IgD-negative memory B cell (primary cell): ENCODE measurements at regions not wholly inside any gene's neighbourhood (a gene's known extent, or its start where the extent isn't known, plus 50 kb on each side); places are given as distances from the start of the nearest gene placed in this dataset.

ENCODE experiments used
- H3K27ac Mint-ChIP-seq, 3 donors: one replicate each; pipeline ENCODE4 v1.8.0; 2020 to 2022; ENCODE audit warnings: mild to moderate bottlenecking in 3 of 3, mixed read lengths in 3 of 3, moderate library complexity in 1 of 3
- H3K27me3 Mint-ChIP-seq: one replicate; pipeline ENCODE4 v1.8.0; 2021; ENCODE audit warnings: mixed read lengths
- H3K36me3 Mint-ChIP-seq: one replicate; pipeline ENCODE4 v1.8.0; 2020; ENCODE audit warnings: mild to moderate bottlenecking, mixed read lengths
- H3K4me1 Mint-ChIP-seq, 3 donors: one replicate each; pipeline ENCODE4 v1.8.0; 2020 to 2022; ENCODE audit warnings: mixed read lengths in 3 of 3, mild to moderate bottlenecking in 1 of 3
- H3K4me3 Mint-ChIP-seq, 4 donors: one replicate each; pipeline ENCODE4 v1.8.0; 2020 to 2022; ENCODE audit warnings: mild to moderate bottlenecking in 4 of 4, mixed read lengths in 4 of 4, moderate library complexity in 3 of 4
- H3K9me3 Mint-ChIP-seq, 3 donors: one replicate each; pipeline ENCODE4 v1.8.0; 2020 to 2021; ENCODE audit warnings: mixed read lengths in 3 of 3, mild to moderate bottlenecking in 1 of 3

DNA sequence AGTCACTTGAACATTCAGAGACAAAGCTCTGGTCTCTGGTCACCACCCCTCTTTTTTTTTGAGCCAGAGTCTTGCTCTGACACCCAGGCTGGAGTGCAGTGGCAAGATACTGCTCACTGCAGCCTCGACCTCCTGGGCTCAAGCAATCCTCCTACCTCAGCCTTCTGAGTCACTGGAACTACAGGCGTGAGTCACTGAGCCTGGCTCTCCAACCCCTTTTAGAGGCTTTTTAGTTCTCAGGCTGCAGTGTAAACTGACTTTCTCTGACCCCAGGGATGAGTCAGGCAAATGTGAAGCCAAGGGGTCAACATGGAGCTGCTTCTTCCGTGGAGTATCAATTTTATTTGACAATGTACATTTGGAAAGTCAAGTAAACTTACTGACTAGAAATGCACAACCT, 229.2 kb downstream of the PTTG2 start:
- Mint-ChIP-seq H3K27me3 (peaks cover 11% of the 10 kb centered on the region), H3K9me3 (no peaks in the 10 kb centered on the region), H3K27ac (no peak overlapping the region), H3K36me3 (no peaks in the 10 kb centered on the region), H3K4me1 (peaks cover 0 to 3% (median 0%) of the 10 kb centered on the region in 3 donors), H3K4me3 (no peak overlapping the region)

DNA sequence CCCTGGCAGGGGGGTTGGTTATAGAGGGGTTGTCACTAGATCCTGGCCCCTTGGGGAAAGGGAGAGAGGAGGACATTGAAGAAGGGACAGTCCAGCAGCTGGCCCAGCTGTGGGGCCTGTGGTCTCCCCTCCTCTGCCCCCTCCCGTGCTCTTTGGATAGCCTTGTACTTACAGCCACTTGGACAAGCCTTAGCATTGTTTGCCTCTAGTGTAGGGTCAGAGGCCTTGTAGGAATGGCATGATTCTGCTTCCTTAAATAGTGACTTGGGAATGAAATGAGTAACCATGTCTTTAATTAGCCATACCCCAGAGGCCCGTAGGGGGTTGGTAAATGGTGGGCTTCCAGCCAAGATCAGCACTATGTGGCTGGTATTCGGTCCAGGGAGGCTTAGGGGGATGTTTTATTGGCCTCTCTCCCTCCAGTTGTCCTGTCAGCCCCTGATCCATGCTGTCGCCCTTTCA, 230.6 kb downstream of the PTTG2 start:
- H3K27ac Mint-ChIP-seq = no peak overlapping the region
- H3K4me3 Mint-ChIP-seq = no peak overlapping the region
- H3K9me3 Mint-ChIP-seq = peaks cover 0 to 5% (median 0%) of the 10 kb centered on the region in 3 donors
- H3K4me1 Mint-ChIP-seq = peaks cover 0 to 3% (median 0%) of the 10 kb centered on the region in 3 donors
- H3K36me3 Mint-ChIP-seq = no peaks in the 10 kb centered on the region
- H3K27me3 Mint-ChIP-seq = peaks cover 12% of the 10 kb centered on the region

DNA sequence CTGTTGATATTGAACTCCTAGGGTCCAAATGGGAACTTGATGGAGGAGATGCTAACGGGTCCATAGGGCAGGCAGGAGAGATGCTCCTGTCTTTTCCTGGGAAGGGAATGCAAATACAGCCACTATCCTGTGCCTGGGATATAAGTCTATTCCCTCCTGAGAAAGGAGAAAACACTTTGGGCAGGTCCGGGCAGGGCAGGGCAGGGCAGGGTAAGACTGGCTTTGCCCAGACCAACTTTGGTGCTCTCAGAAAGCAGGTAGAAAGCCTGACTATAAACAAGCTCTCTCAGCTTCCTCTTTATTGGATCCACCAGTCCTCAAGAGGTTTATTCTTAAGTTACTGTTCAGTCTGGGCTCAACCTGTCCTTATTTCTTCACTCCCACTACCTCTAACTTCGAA, 232.3 kb downstream of the PTTG2 start:
- no peaks in the 10 kb centered on the region for H3K36me3 Mint-ChIP-seq
- H3K4me3 Mint-ChIP-seq = no peak overlapping the region
- peaks cover 0 to 3% (median 0%) of the 10 kb centered on the region in 3 donors for H3K4me1 Mint-ChIP-seq
- peaks cover 14% of the 10 kb centered on the region for H3K27me3 Mint-ChIP-seq
- H3K27ac Mint-ChIP-seq = no peak overlapping the region
- peaks cover 0 to 5% (median 2%) of the 10 kb centered on the region in 3 donors for H3K9me3 Mint-ChIP-seq

DNA sequence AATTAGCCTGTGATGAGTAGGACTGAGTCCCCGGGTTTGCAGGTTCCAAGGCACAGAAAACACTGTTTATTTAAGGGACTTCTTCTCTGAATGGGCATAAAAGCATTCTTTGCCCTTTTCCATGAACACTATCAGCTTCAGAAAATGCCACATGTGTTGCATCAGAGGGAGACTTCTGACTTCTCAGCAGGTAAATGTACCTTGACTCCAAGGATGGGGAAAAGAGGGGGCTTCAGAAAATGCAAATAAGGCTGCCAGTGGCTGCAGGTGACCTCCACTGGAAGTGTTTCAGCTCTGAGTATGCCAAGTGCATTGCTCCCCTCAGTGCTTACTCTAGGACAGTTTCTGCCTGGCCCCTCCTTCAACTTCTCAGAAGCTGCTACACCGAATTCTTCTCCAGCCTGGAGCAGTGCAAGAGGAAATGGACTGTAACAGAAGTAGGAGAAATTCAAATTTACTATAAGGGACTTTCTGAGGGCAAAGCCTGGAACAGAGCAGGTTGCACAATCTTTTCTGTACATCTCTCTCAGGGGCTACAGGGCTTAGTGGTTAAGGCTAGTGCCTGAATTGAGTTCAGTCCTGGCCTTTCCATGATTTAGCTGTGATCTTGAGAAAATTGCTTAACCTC, 233.2 kb downstream of the PTTG2 start:
- peaks cover 16% of the 10 kb centered on the region for H3K27me3 Mint-ChIP-seq
- H3K4me1 Mint-ChIP-seq = peaks cover 0 to 3% (median 0%) of the 10 kb centered on the region in 3 donors
- H3K9me3 Mint-ChIP-seq = peaks cover 0 to 5% (median 2%) of the 10 kb centered on the region in 3 donors
- H3K36me3 Mint-ChIP-seq = no peaks in the 10 kb centered on the region
- H3K4me3 Mint-ChIP-seq = no peak overlapping the region
- H3K27ac Mint-ChIP-seq = no peak overlapping the region

DNA sequence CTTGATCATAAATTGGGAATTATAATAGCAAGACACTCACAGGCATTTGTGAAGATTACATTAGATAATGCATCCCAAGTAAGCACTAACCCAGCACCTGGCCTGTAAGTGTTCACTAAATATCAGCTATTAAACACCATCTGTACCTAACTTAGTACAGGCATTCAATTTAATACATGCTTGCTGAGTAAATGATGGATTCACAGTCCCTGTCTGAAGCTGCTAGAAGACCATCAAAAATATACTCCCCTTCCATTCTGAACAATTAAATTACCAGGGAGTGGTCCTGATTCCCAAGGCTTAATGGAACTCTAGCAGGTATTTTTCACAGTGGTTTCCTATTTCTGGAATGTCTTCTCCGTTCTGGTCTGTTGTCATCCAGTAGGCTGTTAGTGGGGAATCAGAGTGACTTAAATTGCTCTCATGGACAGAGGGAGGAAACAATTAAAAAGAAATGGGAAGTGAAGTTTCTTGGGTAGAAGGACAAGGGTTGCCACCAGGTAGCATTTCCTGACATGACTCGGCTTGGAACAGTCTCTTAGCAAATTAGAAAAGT, 233.9 kb downstream of the PTTG2 start:
- Mint-ChIP-seq H3K4me3 (no peak overlapping the region), H3K4me1 (peaks cover 0 to 3% (median 0%) of the 10 kb centered on the region in 3 donors), H3K27ac (no peak overlapping the region), H3K27me3 (peaks cover 16% of the 10 kb centered on the region), H3K9me3 (peaks cover 0 to 5% (median 2%) of the 10 kb centered on the region in 3 donors), H3K36me3 (no peaks in the 10 kb centered on the region)

DNA sequence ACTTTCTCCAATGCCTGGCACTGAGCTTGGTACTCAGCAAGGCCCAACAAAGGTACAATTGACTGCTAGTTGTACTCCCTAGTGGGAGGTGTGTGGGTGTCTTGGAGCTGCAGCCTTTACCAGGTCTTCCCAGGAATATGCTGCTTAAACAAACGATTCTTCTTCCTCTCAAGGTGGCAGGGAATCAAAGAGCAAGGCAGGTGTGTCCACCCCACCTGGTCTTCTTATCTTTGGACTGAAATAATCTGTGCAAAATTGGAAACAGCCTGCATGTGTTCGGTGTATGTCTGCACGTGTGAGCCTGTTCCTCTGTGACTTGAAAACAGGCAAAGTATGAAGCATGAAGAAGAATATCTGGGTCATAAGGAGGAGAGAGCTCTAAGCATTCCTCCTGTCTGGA, 235.3 kb downstream of the PTTG2 start:
- Mint-ChIP-seq H3K36me3 (no peaks in the 10 kb centered on the region), H3K4me3 (no peak overlapping the region), H3K27me3 (peaks cover 16% of the 10 kb centered on the region), H3K4me1 (peaks cover 0 to 3% (median 0%) of the 10 kb centered on the region in 3 donors), H3K9me3 (peaks cover 0 to 5% (median 2%) of the 10 kb centered on the region in 3 donors), H3K27ac (no peak overlapping the region)

DNA sequence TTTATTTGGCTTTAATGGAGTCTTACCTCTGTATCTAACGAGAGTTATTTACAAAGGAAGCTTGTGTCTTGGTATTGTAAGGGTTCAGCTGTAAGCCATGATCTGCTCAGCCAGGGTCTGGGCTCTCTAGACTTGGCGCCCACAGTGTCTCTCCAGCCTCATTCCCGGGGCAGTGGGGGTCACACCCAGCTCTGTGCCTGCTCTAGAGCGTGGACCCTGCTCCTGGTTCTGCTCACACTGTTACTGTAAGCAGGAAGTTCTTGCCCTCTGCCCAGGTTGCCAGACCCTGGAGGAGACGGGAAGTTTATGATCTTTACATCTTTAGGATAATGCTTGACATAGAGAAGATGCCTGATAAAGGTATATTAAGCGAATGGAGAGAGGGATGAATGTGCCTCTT, 235.7 kb downstream of the PTTG2 start:
- H3K27ac Mint-ChIP-seq = no peak overlapping the region
- H3K36me3 Mint-ChIP-seq = no peaks in the 10 kb centered on the region
- peaks cover 0 to 3% (median 0%) of the 10 kb centered on the region in 3 donors for H3K4me1 Mint-ChIP-seq
- H3K4me3 Mint-ChIP-seq = no peak overlapping the region
- H3K9me3 Mint-ChIP-seq = peaks cover 0 to 5% (median 2%) of the 10 kb centered on the region in 3 donors
- peaks cover 16% of the 10 kb centered on the region for H3K27me3 Mint-ChIP-seq

DNA sequence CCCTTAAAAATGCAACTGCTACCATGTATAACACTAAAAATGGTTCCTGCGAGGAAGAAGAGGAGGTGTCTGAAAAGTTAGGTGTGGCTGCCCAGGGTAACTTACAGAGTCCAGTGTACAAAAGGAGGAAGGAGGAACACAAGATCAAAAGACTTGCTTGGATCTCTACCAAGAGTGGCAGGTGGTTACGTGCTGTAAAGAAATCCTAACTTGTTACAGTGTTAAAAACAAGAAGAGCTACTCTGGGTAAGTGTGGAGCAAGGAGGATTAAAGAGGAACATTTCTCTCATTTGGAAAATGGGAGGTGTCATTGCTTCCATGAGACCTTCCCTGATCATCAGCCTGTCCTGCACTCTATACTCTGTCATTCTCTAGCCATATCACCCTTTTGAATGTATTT, 242.0 kb downstream of the PTTG2 start:
- no peak overlapping the region for H3K27ac Mint-ChIP-seq
- peaks cover 4% of the 10 kb centered on the region for H3K36me3 Mint-ChIP-seq
- H3K27me3 Mint-ChIP-seq = peaks cover 2% of the 10 kb centered on the region
- H3K9me3 Mint-ChIP-seq = peaks cover 0 to 3% (median 1%) of the 10 kb centered on the region in 3 donors
- H3K4me1 Mint-ChIP-seq = no peaks in the 10 kb centered on the region
- H3K4me3 Mint-ChIP-seq = no peak overlapping the region

DNA sequence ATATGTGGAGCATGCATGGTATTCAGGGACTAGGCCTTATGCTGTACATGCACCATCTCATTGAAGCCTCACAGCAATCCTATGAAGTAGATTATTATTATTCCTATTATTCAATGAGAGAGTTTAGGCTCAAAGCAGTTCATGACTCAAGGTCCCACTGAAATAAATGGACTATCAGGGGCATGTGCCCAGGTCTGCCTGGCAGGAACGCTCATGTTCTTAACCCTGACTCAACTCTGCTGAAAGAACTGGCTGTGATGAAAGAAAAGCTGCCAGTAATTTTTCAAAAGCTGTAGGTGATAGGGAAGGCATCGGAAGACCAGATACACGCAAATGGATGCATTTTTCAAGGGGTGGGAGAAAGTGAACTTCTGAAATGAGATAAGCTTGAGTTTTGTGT, 243.4 kb downstream of the PTTG2 start:
- peak overlapping the region in 1 of 3 donors; percentile 25 for H3K27ac Mint-ChIP-seq
- H3K9me3 Mint-ChIP-seq = peaks cover 0 to 7% (median 1%) of the 10 kb centered on the region in 3 donors

DNA sequence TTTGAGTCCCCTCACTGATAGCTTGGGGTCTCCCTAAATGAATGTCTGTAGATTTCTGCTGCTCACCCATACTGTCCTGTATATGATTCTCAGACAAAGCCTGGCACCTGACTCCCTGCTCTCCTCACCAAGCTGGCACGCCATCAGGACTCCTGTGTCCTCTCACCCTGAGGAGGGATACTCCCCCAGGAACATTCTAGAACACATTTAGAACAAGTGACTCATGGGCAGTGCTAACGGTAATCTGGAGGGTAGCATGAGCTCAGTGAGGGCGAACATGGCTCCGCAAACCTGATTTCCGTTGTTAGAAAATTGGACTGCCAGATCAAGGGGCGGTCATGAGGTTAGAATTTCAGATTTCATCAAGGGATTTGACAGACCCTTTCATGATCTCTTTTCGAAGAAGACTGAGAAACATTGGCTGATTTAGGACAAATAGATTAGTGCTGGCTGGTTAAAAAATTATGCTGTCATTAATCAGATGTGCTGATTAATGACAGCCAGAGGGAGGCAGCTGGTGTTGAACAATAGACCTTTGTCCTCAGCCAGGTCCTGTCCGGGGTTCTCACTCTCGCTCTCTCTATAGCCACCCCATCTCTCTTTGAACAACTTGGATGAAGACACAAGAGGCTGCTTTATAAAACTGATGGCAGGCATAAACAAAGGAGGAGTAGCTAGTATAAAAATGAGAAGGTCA, 244.3 kb downstream of the PTTG2 start:
- Mint-ChIP-seq H3K4me3 (no peak overlapping the region), H3K4me1 (no peaks in the 10 kb centered on the region), H3K27me3 (no peaks in the 10 kb centered on the region), H3K27ac (no peak overlapping the region), H3K36me3 (peaks cover 4% of the 10 kb centered on the region), H3K9me3 (peaks cover 0 to 7% (median 1%) of the 10 kb centered on the region in 3 donors)

More for the DNA sequence above, 243.4 kb downstream of the PTTG2 start:
- Mint-ChIP-seq H3K4me3 (no peak overlapping the region), H3K4me1 (no peaks in the 10 kb centered on the region), H3K27me3 (no peaks in the 10 kb centered on the region), H3K36me3 (peaks cover 4% of the 10 kb centered on the region)

DNA sequence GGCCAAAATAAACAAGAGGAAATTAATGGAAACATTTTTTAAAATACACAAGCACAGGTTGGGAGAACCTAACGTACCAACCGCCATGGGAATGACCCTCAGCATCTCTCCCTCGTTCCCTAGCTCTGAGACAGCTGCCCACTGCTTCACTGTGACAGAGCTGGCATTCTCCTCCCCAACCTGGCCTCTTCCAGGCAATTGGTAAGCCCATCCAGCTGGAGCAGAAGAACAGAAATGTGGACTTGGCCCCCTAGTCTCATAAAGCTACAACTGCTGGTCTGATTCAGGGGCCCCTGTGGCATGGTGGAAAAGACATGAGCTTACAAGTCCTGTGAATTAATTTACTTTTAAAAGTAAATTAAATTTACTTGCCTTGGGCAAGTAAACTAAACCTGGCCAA, 245.1 kb downstream of the PTTG2 start:
- Mint-ChIP-seq H3K27me3 (no peaks in the 10 kb centered on the region), H3K4me3 (no peak overlapping the region), H3K4me1 (no peaks in the 10 kb centered on the region), H3K9me3 (peaks cover 0 to 7% (median 1%) of the 10 kb centered on the region in 3 donors), H3K36me3 (peaks cover 4% of the 10 kb centered on the region), H3K27ac (no peak overlapping the region)

DNA sequence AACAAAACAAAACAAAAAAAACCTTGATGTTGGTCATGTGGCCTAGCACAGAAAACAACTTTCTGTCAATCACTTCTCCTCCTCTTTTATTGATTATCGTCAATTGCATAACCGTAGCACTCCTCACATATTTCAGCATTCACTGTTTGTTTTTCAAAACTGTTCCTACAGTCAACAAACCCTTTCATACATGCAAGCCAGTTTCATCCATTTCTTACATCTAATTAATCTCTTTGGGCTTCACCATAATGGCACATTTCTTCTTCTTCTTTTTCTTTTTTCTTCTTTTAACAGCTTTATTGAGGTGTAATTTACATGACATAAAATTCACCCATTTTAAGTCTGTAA, 246.9 kb downstream of the PTTG2 start:
- Mint-ChIP-seq H3K4me3 (no peak overlapping the region), H3K27ac (no peak overlapping the region), H3K27me3 (no peaks in the 10 kb centered on the region), H3K36me3 (peaks cover 5% of the 10 kb centered on the region), H3K9me3 (peaks cover 0 to 7% (median 1%) of the 10 kb centered on the region in 3 donors), H3K4me1 (no peaks in the 10 kb centered on the region)

DNA sequence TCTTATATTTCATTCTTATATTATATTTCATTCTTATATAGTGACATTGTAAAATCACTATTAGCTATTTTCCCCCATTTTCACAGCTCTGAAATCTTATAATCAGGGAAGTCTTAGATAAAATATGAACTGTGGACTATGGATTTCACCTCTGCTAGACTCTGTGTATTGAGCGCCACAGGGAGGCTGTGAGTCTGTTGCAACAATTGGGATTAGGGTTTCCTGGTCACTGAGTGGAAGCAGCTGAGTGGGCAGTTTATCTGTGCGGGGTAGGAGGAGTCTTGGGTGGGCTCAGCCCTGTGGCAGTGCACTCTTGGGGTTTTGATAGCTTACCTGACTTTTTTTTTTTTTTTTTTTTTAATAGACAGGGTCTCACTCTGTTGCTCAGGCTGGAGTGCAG, 249.5 kb downstream of the PTTG2 start:
- Mint-ChIP-seq H3K27ac (no peak overlapping the region), H3K27me3 (no peaks in the 10 kb centered on the region), H3K4me1 (peaks cover 0 to 2% (median 0%) of the 10 kb centered on the region in 3 donors), H3K36me3 (peaks cover 5% of the 10 kb centered on the region), H3K4me3 (no peak overlapping the region), H3K9me3 (peaks cover 0 to 7% (median 1%) of the 10 kb centered on the region in 3 donors)

DNA sequence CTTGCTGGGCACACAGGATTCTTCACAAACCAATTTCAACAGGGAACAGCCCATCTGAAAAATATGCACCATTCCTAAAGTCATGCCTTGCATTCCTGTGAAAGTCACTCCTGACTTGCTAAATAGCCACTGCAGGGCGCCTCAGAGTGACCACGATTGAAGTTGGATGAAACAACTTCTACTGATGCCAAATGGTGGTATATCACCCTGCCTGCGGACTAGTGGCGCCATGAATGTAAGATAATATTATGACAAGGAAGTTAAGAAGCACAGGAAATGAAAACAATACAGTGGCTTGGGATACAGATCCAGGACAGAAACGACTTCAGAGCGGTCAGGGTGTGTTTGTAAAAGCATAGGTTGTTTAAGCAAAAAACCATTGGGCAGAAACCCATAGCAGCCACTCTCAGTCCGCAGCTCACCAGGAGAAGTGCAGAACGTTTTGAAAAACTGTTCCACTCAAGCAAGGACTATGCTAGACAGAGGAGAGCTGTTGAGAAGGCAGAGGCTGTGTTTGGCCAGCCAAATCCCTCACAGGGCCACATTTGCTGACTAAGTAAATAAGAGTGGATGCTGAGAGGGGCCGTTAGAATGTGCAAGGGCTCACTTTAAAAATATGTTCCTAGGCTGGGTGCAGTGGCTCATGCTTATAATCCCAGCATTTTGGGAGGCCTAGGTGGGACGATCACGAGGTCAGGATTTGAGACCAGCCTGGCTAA, 250.4 kb downstream of the PTTG2 start:
- Mint-ChIP-seq H3K4me3 (no peak overlapping the region), H3K4me1 (peaks cover 0 to 2% (median 0%) of the 10 kb centered on the region in 3 donors), H3K27ac (no peak overlapping the region), H3K36me3 (peaks cover 5% of the 10 kb centered on the region), H3K27me3 (no peaks in the 10 kb centered on the region), H3K9me3 (peaks cover 0 to 12% (median 1%) of the 10 kb centered on the region in 3 donors)

DNA sequence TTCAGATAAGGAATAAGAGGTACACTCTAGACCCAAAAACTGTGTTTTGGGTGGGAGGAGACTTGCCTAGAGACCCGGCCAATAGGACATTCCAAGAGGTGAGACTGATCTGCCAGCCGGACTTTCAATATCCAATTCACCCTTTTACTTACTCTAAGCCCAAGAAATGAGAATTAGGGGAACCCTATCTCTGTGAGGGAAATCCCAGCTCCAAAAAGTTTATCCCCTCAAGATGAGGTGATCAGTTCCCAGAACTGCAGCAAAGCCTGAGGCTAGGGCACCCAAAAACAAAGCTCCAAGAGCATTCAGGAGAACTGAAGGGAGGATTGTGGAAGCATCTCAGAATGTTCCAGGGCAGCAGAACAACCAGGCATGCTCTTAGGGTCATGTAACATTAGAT, 251.7 kb downstream of the PTTG2 start:
- Mint-ChIP-seq H3K36me3 (peaks cover 5% of the 10 kb centered on the region), H3K27me3 (no peaks in the 10 kb centered on the region), H3K4me3 (no peak overlapping the region), H3K4me1 (peaks cover 0 to 2% (median 0%) of the 10 kb centered on the region in 3 donors), H3K9me3 (peaks cover 0 to 12% (median 1%) of the 10 kb centered on the region in 3 donors), H3K27ac (peak overlapping the region in 1 of 3 donors; percentile 39)
